Stimulated activated CD4-positive, alpha-beta T cell treated with anti-CD3 and anti-CD28 coated beads, Interleukin-2, amount 100 ng/mL, for 48 hours (primary cell): ENCODE measurements at regions not wholly inside any gene's neighbourhood (a gene's known extent, or its start where the extent isn't known, plus 50 kb on each side); places are given as distances from the start of the nearest gene placed in this dataset.
"Not testable (repeated sequence)": the region's sequence is repeated elsewhere in the genome, so short reads cannot be mapped to it uniquely, and the experiment has no call there.

ENCODE experiments used
- DNase-seq, 2 donors: peaks; one replicate each; pipeline ENCODE4 v3.0.0-alpha.2; 2020

- no peak for DNase-seq
These were observed 89.3 kb upstream of the MAML3 start for GRCh38 chr4:140243278-140243753.

DNA sequence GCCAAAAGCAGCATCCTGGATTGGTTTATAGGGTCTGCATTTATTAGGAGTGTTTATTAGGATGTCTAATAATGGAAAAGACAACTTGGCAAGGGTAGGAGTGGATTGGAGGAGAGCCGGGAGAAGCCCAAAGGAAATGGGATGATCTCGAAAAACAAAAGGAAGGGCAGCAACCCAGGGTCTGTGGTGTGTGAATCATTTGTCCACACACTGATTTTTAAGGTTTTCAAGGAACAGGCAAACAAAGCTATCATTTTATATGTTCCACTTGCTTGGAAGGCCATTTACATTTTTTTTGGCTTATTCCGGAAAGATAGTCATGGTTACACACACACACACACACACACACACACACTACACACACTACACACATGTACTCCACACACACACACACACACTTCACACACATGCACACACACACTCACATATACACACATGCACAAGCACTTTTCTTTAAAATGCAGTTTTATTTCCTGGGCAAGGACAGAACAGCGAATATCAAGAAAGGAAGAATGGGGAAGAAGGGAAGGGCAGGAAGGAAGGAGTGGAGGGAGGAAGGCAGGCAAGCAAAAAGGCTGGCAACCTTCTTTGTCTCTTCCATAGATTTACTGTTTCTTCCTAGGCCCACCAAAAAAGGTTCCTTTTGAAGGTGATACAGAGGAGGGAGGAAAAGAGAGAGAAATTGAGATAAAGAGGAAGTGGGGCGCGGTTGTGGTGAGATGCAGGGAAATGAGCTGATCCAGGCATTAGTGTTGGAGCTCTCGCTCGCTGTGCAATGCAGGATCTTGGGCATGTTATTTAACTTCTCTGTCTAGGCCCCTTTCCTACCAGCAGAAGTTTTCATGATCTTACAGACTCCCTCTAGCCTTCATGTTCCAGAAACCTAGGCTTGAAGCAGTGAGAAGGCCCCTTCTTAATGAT is 88.6 kb upstream of the MAML3 start:
- no peak for DNase-seq

- DNase-seq, result no peak
These were observed 86.3 kb upstream of the MAML3 start for GRCh38 chr4:140240237-140240636.

GRCh38 chr4:140239311-140239710 is 85.3 kb upstream of the MAML3 start:
- DNase-seq, result no peak

GRCh38 chr4:140238351-140239056 is 84.5 kb upstream of the MAML3 start:
- DNase-seq, result no peak

GRCh38 chr4:140237616-140238350 is 83.8 kb upstream of the MAML3 start:
- no peak for DNase-seq

GRCh38 chr4:140236654-140237169 is 82.7 kb upstream of the MAML3 start:
- no peak for DNase-seq

- no peak for DNase-seq
These were observed 80.7 kb upstream of the MAML3 start for GRCh38 chr4:140234697-140235060.

GRCh38 chr4:140233791-140234696 is 80.1 kb upstream of the MAML3 start:
- DNase-seq, result no peak

- no peak for DNase-seq
These were observed 75.9 kb upstream of the MAML3 start for GRCh38 chr4:140229881-140230280.

GRCh38 chr4:140227286-140227685 is 73.3 kb upstream of the MAML3 start:
- DNase-seq, result no peak

DNA sequence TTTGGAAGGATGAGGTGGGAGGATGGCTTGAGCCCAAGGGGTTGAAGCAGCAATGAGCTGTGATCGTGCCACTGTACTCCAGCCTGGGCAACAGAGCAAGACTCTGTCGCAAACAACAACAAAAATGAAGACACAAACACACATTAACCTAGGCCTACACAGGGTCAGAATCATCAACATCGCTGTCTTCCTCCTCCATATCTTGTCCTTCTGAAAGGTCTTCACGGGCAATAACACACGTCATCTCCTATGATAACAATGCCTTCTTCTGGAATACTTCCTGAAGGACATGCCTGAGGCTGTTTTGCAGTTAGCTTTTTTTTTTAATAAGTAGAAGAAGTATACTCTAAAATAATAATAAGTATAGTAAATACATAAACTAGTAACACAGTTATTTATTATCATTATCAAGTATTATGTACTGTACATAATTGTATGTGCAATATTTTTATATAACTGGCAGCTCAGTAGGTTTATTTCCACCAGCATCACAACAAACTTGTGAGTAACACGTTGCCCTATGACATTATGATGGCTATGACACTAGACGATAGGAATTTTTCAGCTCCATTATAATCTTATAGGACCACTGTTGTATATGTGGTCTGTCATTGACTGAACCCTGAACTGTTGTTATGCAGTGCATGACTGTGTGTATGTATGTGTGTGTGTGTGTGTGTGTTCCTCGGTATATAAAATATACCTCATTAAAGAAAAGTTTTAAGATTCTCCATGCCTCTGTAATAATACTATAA is 69.2 kb upstream of the MAML3 start:
- no peak for DNase-seq

DNA sequence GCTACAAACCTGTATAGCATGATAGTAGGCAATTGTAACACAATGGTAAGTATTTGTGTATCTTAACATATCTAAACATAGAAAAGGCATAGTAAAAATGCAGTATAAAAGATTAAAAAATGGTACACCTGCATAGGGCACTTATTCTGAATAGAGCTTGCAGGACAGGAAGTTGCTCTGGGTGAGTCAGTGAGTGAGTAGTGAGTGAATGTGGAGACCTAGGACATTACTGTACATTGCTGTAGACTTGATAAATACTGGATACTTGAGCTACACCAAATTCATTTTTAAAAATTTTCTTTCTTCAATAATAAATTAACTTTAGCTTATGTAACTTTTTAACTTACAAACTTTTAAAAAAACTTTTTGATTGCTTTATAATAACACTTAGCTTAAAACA is 68.2 kb upstream of the MAML3 start:
- no peak for DNase-seq

GRCh38 chr4:140220058-140220457 is 66.1 kb upstream of the MAML3 start:
- no peak for DNase-seq

DNA sequence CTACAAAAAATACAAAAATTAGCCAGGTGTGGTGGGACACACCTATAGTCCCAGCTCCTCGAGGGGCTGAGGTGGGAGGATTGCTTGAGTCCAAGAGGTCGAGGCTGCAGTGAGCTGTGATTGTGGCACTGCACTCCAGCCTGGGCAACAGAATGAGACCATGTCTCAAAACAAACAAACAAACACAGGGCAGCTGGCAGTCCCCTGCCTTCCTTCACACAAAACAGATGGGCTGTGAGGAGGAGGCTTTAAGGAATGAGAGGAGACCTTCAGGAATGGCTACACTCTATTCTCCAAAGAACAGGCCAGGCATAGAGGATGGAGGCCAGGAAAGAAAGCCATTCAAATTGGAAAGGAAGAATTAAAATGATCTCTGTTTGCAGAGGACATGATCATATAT is 65.6 kb upstream of the MAML3 start:
- DNase-seq, result no peak

DNA sequence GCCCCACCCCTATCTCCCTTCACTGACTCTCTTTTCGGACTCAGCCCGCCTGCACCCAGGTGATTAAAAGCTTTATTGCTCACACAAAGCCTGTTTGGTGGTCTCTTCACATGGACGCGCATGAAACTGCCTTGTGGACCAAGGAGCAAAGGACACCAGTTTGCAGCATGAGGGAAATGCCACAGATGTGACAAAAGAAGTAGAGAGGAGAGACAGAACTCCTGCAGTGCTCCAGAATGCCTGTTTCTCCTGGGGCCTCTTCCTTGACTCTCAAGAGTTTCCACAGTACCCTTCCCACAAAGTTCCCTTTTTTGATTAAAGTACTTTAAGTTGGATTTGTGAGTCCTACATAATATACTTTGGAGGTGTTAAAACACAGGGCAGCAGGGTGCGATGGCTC is 65.1 kb upstream of the MAML3 start:
- DNase-seq, result not testable (repeated sequence)

- DNase-seq, result no peak
These were observed 59.8 kb upstream of the MAML3 start for GRCh38 chr4:140213749-140214148.

DNA sequence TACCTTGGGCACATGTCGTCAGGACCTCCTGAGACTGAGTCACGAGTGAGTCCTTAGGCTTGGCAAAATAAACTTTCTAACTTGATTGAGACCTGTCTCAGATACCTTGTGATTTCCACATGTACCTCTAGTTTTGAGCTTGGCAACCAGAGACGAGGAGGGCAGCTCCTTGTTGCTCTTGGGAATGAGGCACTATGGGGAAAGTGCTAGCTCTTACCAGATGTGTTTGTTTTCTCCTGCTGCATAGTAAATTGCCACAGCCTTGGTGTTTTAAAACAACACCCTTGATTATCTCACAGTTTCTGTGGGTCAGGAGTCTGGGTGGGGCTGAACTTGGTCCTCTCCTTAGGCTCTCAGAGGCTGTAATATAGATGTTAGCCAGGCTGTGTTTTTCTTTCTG is 59.1 kb upstream of the MAML3 start:
- DNase-seq, result no peak

DNA sequence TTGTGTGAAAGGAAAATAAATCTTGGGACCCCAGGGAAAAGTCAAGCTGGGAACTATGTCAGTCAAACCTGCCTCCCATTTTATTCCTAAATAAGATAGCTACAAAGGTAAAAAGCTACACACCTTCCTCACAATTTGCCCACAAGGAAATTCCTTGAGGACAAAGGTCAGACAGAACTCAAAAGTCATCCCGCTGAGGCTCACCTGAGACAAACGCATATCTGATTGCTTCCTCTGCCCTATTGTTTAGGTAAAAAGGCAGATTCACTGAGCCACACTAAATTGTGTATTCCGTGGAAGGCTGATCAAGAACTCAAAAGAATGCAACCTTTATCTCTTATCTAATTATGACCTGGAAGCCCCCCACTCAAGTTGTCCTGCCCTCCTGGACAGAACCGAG is 58.7 kb upstream of the MAML3 start:
- no peak for DNase-seq

GRCh38 chr4:140212194-140212593 is 58.2 kb upstream of the MAML3 start:
- no peak for DNase-seq

GRCh38 chr4:140211693-140212092 is 57.7 kb upstream of the MAML3 start:
- DNase-seq, result no peak
